ENCODE measurements at regions not wholly inside any gene's neighbourhood (a gene's known extent, or its start where the extent isn't known, plus 50 kb on each side); places are given as distances from the start of the nearest gene placed in this dataset.
A peak's percentile ranks its signal among the peaks of the same experiment; 100 is the strongest.

DNA sequence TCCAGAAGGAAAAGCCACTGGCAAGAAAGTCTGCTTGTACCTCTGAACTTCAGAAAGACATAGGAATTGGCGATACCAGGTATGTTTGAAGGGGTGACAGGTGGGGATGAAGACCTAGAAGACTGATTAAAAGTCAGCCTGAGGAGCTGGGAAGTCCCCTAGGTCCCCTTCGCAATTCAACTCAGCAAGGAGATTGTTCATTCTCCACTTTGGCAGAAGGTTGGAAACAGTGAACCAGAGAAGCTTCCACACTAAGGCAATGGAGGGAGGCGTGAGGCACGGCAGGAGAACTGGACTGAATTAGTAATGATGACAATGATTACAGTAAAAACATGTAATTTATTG lies 240.3 kb upstream of the TMPO start:
- Mint-ChIP-seq H3K4me3 (no peak overlapping the region), H3K27ac (no peak overlapping the region), H3K36me3 (no peaks in the 10 kb centered on the region), H3K27me3 (ENCODE audit: insufficient read depth, low read depth) (peaks cover 5% of the 10 kb centered on the region), H3K4me1 (peaks cover 2% of the 10 kb centered on the region), H3K9me3 (peaks cover 9% of the 10 kb centered on the region)
- Histone ChIP-seq H3K36me3 (no peaks in the 10 kb centered on the region), H3K27me3 (no peaks in the 10 kb centered on the region), H3F3A (ENCODE audit: low read depth) (no peaks in the 10 kb centered on the region), H4K20me1 (ENCODE audit: low read depth) (no peaks in the 10 kb centered on the region), H3K79me2 (ENCODE audit: low read depth) (no peaks in the 10 kb centered on the region), H3K4me2 (no peak overlapping the region), H3K4me3 (no peak overlapping the region), H3K27ac (no peak overlapping the region), H3K9ac (no peak overlapping the region), H3K4me1 (no peaks in the 10 kb centered on the region), H2AFZ (replicated peaks) (no peak overlapping the region), H3K9me3 (ENCODE audit: low read depth) (no peaks in the 10 kb centered on the region)
- TF ChIP-seq EZH2 (IDR thresholded peaks at IDR 0.05) (no peak), EZH2phosphoT487 (IDR thresholded peaks at IDR 0.05) (no peak)
- TF ChIP-seq, protein P1, sequence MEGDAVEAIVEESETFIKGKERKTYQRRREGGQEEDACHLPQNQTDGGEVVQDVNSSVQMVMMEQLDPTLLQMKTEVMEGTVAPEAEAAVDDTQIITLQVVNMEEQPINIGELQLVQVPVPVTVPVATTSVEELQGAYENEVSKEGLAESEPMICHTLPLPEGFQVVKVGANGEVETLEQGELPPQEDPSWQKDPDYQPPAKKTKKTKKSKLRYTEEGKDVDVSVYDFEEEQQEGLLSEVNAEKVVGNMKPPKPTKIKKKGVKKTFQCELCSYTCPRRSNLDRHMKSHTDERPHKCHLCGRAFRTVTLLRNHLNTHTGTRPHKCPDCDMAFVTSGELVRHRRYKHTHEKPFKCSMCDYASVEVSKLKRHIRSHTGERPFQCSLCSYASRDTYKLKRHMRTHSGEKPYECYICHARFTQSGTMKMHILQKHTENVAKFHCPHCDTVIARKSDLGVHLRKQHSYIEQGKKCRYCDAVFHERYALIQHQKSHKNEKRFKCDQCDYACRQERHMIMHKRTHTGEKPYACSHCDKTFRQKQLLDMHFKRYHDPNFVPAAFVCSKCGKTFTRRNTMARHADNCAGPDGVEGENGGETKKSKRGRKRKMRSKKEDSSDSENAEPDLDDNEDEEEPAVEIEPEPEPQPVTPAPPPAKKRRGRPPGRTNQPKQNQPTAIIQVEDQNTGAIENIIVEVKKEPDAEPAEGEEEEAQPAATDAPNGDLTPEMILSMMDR (IDR thresholded peaks at IDR 0.05): no peak
- DNase-seq (ENCODE audit: low spot score): no peak

DNA sequence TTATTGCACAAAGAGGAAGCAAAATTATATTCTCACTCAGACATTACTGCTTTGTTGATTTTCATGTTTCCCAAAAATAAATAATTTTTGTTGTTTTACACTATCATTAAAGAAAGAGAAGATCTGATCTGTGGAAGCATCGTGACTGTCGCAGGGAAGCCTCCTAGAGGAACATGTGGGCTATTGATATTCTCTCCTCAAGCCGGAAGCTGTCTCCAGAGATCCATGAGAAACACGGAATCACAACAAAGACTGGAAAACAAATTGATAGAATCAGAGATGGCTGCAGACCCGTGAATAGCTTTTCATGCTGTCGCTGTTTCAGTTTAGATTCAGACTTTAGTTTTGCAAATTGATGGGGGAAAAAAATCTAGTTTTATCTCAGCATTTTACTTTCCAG lies 235.2 kb upstream of the TMPO start:
- peak overlapping the region; percentile 11 for H3K27ac Mint-ChIP-seq
- H3K4me3 Mint-ChIP-seq: no peak overlapping the region
- H3K4me1 Mint-ChIP-seq: peaks cover 13% of the 10 kb centered on the region
- H3K4me1 ChIP-seq: no peaks in the 10 kb centered on the region
- no peaks in the 10 kb centered on the region for H3K27me3 ChIP-seq
- H3K9me3 ChIP-seq (ENCODE audit: low read depth): no peaks in the 10 kb centered on the region
- H3K9ac ChIP-seq: no peak overlapping the region
- H3K4me3 ChIP-seq: no peak overlapping the region
- H4K20me1 ChIP-seq (ENCODE audit: low read depth): no peaks in the 10 kb centered on the region
- H3K9me3 Mint-ChIP-seq: no peaks in the 10 kb centered on the region
- H3K4me2 ChIP-seq: no peak overlapping the region
- no peak for DNase-seq (ENCODE audit: low spot score)
- TF ChIP-seq EZH2phosphoT487 (IDR thresholded peaks at IDR 0.05) (no peak), EZH2 (IDR thresholded peaks at IDR 0.05) (no peak)
- TF ChIP-seq, protein P1 (IDR thresholded peaks at IDR 0.05): no peak
- no peaks in the 10 kb centered on the region for H3K79me2 ChIP-seq (ENCODE audit: low read depth)
- H3K36me3 ChIP-seq: no peaks in the 10 kb centered on the region
- H3K27ac ChIP-seq: no peak overlapping the region
- H3F3A ChIP-seq (ENCODE audit: low read depth): no peaks in the 10 kb centered on the region
- H3K27me3 Mint-ChIP-seq (ENCODE audit: insufficient read depth, low read depth): peaks cover 5% of the 10 kb centered on the region
- no peaks in the 10 kb centered on the region for H3K36me3 Mint-ChIP-seq
- peak overlapping the region; percentile 23 for H2AFZ ChIP-seq (replicated peaks)

DNA sequence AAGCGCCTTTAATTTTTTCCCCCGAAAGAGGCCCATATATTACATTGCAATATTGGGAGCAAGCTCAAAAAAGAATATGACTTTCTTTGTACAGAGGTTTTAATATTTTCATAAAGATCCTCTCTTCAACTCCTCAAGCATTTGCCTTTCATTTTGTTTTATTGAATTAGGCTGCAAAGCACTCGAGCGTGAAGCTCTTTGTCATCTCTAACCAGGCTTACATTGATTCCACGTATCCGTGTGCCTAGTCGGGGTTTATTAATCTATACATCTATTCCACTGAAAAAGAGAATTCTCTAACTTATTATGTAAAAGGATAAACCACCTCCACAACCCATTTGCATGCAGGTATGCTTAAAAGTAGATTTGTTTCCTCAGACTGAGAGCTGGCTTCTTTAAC lies 234.8 kb upstream of the TMPO start:
- H3K9ac ChIP-seq: no peak overlapping the region
- H3K27ac ChIP-seq: no peak overlapping the region
- no peaks in the 10 kb centered on the region for H3K9me3 ChIP-seq (ENCODE audit: low read depth)
- Mint-ChIP-seq H3K27ac (no peak overlapping the region), H3K27me3 (ENCODE audit: insufficient read depth, low read depth) (peaks cover 5% of the 10 kb centered on the region), H3K36me3 (no peaks in the 10 kb centered on the region), H3K4me3 (no peak overlapping the region), H3K9me3 (no peaks in the 10 kb centered on the region), H3K4me1 (peaks cover 13% of the 10 kb centered on the region)
- no peaks in the 10 kb centered on the region for H3K27me3 ChIP-seq
- peak overlapping the region; percentile 23 for H2AFZ ChIP-seq (replicated peaks)
- H3F3A ChIP-seq (ENCODE audit: low read depth): no peaks in the 10 kb centered on the region
- no peaks in the 10 kb centered on the region for H4K20me1 ChIP-seq (ENCODE audit: low read depth)
- TF ChIP-seq EZH2phosphoT487 (IDR thresholded peaks at IDR 0.05): no peak
- TF ChIP-seq, protein P1 (IDR thresholded peaks at IDR 0.05): no peak
- TF ChIP-seq EZH2 (IDR thresholded peaks at IDR 0.05): no peak
- no peak for DNase-seq (ENCODE audit: low spot score)
- no peak overlapping the region for H3K4me3 ChIP-seq
- H3K36me3 ChIP-seq: no peaks in the 10 kb centered on the region
- H3K4me1 ChIP-seq: no peaks in the 10 kb centered on the region
- H3K79me2 ChIP-seq (ENCODE audit: low read depth): no peaks in the 10 kb centered on the region
- no peak overlapping the region for H3K4me2 ChIP-seq

DNA sequence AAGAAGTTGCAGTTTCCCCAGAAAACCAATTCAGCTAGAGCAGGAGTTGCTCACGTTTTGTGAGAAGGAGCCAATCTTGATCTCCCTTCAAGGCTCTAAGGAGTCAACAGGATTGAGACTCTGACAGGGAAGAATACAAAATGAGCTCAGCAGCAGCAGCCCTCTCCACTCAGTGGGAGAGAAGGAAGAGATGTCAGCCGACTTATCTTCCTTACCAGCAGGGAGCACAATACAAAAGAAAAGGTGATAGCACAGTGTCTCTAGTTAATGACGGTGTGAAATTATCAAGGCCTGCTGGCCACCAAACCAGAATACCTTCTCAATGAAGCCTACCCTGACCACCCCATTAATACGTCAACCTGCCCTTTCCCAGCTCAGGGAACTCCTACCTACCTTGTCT lies 223.6 kb upstream of the TMPO start:
- H3K4me1 ChIP-seq: peaks cover 14% of the 10 kb centered on the region
- H2AFZ ChIP-seq (replicated peaks): no peak overlapping the region
- no peaks in the 10 kb centered on the region for H3K27me3 ChIP-seq
- H3K9me3 Mint-ChIP-seq: peaks cover 2% of the 10 kb centered on the region
- H3K4me1 Mint-ChIP-seq: peaks cover 18% of the 10 kb centered on the region
- H3K79me2 ChIP-seq (ENCODE audit: low read depth): no peaks in the 10 kb centered on the region
- TF ChIP-seq, protein P1 (IDR thresholded peaks at IDR 0.05): no peak
- no peak for TF ChIP-seq EZH2phosphoT487 (IDR thresholded peaks at IDR 0.05)
- no peak for TF ChIP-seq EZH2 (IDR thresholded peaks at IDR 0.05)
- H3K36me3 Mint-ChIP-seq: no peaks in the 10 kb centered on the region
- DNase-seq (ENCODE audit: low spot score): peak; percentile 34
- no peak overlapping the region for H3K4me3 Mint-ChIP-seq
- H3K27me3 Mint-ChIP-seq (ENCODE audit: insufficient read depth, low read depth): no peaks in the 10 kb centered on the region
- H3K9me3 ChIP-seq (ENCODE audit: low read depth): no peaks in the 10 kb centered on the region
- H3F3A ChIP-seq (ENCODE audit: low read depth): peaks cover 5% of the 10 kb centered on the region
- H4K20me1 ChIP-seq (ENCODE audit: low read depth): no peaks in the 10 kb centered on the region
- no peaks in the 10 kb centered on the region for H3K36me3 ChIP-seq
- no peak overlapping the region for H3K4me3 ChIP-seq
- no peak overlapping the region for H3K27ac Mint-ChIP-seq
- H3K4me2 ChIP-seq: peak overlapping the region; percentile 52
- H3K9ac ChIP-seq: no peak overlapping the region
- no peak overlapping the region for H3K27ac ChIP-seq
